HEK293T (cell line): ENCODE measurements at regions not wholly inside any gene's neighbourhood (a gene's known extent, or its start where the extent isn't known, plus 50 kb on each side); places are given as distances from the start of the nearest gene placed in this dataset.

ENCODE experiments used
- CTCF ChIA-PET: fragments of 350-600 bp; formaldehyde crosslinking; extraction: SDS; loops from one replicate; lab custom pipeline; 2021; ENCODE audit warnings: antibody characterized with exemption, inconsistent platforms; lab: Yijun Ruan, JAX
- POLR2A ChIA-PET: fragments of 350-600 bp; formaldehyde crosslinking; extraction: SDS; loops from one replicate; lab custom pipeline; 2020; ENCODE audit warnings: antibody characterized with exemption, inconsistent platforms; lab: Yijun Ruan, JAX
- DNase-seq: peaks from one replicate; pipeline ENCODE4 v3.0.0; 2012; ENCODE audit warnings: mixed read lengths; ENCODE audit errors: extremely low spot score
- ARNT ChIP-seq: fragments of 450-650 bp; IDR thresholded peaks from 2 replicates; pipeline ENCODE4 v1.6.1; 2017; ENCODE audit warnings: mild to moderate bottlenecking
- BHLHE40 ChIP-seq: fragments of 450-650 bp; IDR thresholded peaks from 2 replicates; pipeline ENCODE4 v1.6.1; 2016; ENCODE audit warnings: mild to moderate bottlenecking, moderate library complexity, borderline replicate concordance
- CTBP1 ChIP-seq: fragments of 450-650 bp; IDR thresholded peaks from 2 replicates; pipeline ENCODE4 v1.6.1; 2016; ENCODE audit warnings: borderline replicate concordance
- ELF4 ChIP-seq: fragments of 450-650 bp; IDR thresholded peaks from 2 replicates; pipeline ENCODE4 v1.6.1; 2017; ENCODE audit warnings: antibody characterized with exemption
- FOXA1 ChIP-seq: fragments of 450-650 bp; IDR thresholded peaks from 2 replicates; pipeline ENCODE4 v1.6.1; 2016; ENCODE audit warnings: mild to moderate bottlenecking
- FOXK2 ChIP-seq: fragments of 450-650 bp; IDR thresholded peaks from 2 replicates; pipeline ENCODE4 v1.6.1; 2016; ENCODE audit warnings: mild to moderate bottlenecking
- FOXM1 ChIP-seq: fragments of 450-650 bp; IDR thresholded peaks from 2 replicates; pipeline ENCODE4 v1.6.1; 2017; ENCODE audit warnings: mild to moderate bottlenecking, borderline replicate concordance
- HDGF ChIP-seq: fragments of 450-650 bp; IDR thresholded peaks from 2 replicates; pipeline ENCODE4 v1.6.1; 2017; ENCODE audit warnings: antibody characterized with exemption, borderline replicate concordance
- L3MBTL2 ChIP-seq: fragments of 450-650 bp; conservative IDR thresholded peaks from 2 replicates; pipeline ENCODE4 v1.6.1; 2016; ENCODE audit warnings: mild to moderate bottlenecking
- LEF1 ChIP-seq: fragments of 450-650 bp; IDR thresholded peaks from 2 replicates; pipeline ENCODE4 v1.6.1; 2017; ENCODE audit warnings: mild to moderate bottlenecking, borderline replicate concordance
- NFRKB ChIP-seq: fragments of 450-650 bp; IDR thresholded peaks from 2 replicates; pipeline ENCODE4 v1.6.1; 2016; ENCODE audit warnings: mild to moderate bottlenecking, moderate library complexity
- SP1 ChIP-seq: fragments of 450-650 bp; IDR thresholded peaks from 2 replicates; pipeline ENCODE4 v1.6.1; 2017
- SUZ12 ChIP-seq: fragments of 450-650 bp; IDR thresholded peaks from 2 replicates; pipeline ENCODE4 v1.6.1; 2016; ENCODE audit warnings: mild to moderate bottlenecking
- TARDBP ChIP-seq: fragments of 450-650 bp; IDR thresholded peaks from 2 replicates; pipeline ENCODE4 v1.6.1; 2016
- ZNF384 ChIP-seq: fragments of 450-650 bp; IDR thresholded peaks from 2 replicates; pipeline ENCODE4 v1.6.1; 2016
- TF ChIP-seq, protein P1 (sequence below): fragments of 450-650 bp; IDR thresholded peaks from 2 replicates; pipeline ENCODE4 v1.6.1; 2016

- no peak for TF ChIP-seq LEF1
- TF ChIP-seq NFRKB, result no peak
- TF ChIP-seq TARDBP, result no peak
- TF ChIP-seq L3MBTL2, result no peak
- no peak for TF ChIP-seq FOXA1
- no peak for TF ChIP-seq ARNT
- no peak for TF ChIP-seq FOXM1
- TF ChIP-seq, protein P1, sequence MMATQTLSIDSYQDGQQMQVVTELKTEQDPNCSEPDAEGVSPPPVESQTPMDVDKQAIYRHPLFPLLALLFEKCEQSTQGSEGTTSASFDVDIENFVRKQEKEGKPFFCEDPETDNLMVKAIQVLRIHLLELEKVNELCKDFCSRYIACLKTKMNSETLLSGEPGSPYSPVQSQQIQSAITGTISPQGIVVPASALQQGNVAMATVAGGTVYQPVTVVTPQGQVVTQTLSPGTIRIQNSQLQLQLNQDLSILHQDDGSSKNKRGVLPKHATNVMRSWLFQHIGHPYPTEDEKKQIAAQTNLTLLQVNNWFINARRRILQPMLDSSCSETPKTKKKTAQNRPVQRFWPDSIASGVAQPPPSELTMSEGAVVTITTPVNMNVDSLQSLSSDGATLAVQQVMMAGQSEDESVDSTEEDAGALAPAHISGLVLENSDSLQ, result no peak
- TF ChIP-seq SUZ12, result no peak
- TF ChIP-seq ZNF384, result no peak
- no peak for TF ChIP-seq ELF4
- TF ChIP-seq CTBP1, result no peak
- no peak for TF ChIP-seq HDGF
- TF ChIP-seq FOXK2, result no peak
- TF ChIP-seq BHLHE40, result no peak
- no peak for TF ChIP-seq SP1
- ChIA-PET POLR2A (no interaction called here), CTCF (no interaction called here)
- DNase-seq, result no peak
These were observed 557.4 kb downstream of the FLRT2 start for GRCh38 chr14:86087377-86087776.

DNA sequence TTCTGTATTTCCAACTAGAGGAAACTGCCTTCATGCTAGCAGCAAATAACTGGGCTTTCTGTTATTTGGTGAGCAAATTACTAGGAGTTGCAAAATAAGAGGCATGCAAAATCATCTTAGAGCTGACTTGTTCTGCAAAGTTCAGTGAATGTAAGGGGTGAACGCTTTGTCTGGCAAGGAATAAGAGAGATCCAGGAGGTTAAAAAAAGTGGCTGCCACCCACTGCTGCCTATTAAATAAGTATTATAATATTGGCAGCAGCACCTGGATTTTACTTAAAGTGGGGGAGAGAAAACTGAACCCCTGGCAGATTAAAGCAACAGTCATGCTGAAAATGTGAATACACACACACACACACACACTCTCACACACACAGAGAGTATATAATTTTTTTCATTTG, 557.0 kb downstream of the FLRT2 start:
- no peak for DNase-seq
- ChIA-PET CTCF (no interaction called here), POLR2A (no interaction called here)
- TF ChIP-seq NFRKB (no peak), ZNF384 (no peak), L3MBTL2 (no peak), ARNT (no peak), FOXK2 (no peak), TARDBP (no peak), FOXA1 (no peak), ELF4 (no peak), SUZ12 (no peak), CTBP1 (no peak), LEF1 (no peak)
- TF ChIP-seq, protein P1, result no peak

GRCh38 chr14:86084097-86084496, 554.2 kb downstream of the FLRT2 start:
- ChIA-PET CTCF (no interaction called here), POLR2A (no interaction called here)
- DNase-seq, result no peak
- TF ChIP-seq ARNT (no peak), CTBP1 (no peak), FOXK2 (no peak), BHLHE40 (no peak), ZNF384 (no peak), FOXM1 (no peak), LEF1 (no peak), ELF4 (no peak)

DNA sequence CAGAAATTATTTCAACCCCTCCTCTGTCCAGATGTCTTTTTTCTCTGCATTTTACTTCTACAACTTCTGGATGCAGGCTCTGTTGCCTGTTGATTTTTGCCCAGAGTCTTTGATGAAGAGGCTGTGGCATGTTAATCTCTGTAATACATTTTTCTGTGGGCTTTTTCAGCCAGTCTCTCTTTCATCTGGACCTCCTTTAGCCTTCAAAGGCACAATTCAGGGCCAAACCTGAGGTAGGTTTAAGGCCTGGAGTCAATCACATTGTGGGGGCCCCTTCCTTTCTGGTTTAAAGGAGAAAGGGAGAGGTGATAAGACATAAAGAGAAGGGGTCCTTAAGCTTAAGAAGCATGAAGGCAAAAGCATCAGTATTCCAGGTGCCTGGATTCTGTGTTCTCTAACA, 553.7 kb downstream of the FLRT2 start:
- ChIA-PET POLR2A (no interaction called here), CTCF (no interaction called here)
- TF ChIP-seq, protein P1, result no peak
- TF ChIP-seq FOXM1 (no peak), FOXK2 (no peak), NFRKB (no peak), BHLHE40 (no peak), FOXA1 (no peak), TARDBP (no peak), HDGF (no peak), ARNT (no peak), CTBP1 (no peak), ZNF384 (no peak), LEF1 (no peak), SP1 (no peak), SUZ12 (no peak), L3MBTL2 (no peak), ELF4 (no peak)
- no peak for DNase-seq

DNA sequence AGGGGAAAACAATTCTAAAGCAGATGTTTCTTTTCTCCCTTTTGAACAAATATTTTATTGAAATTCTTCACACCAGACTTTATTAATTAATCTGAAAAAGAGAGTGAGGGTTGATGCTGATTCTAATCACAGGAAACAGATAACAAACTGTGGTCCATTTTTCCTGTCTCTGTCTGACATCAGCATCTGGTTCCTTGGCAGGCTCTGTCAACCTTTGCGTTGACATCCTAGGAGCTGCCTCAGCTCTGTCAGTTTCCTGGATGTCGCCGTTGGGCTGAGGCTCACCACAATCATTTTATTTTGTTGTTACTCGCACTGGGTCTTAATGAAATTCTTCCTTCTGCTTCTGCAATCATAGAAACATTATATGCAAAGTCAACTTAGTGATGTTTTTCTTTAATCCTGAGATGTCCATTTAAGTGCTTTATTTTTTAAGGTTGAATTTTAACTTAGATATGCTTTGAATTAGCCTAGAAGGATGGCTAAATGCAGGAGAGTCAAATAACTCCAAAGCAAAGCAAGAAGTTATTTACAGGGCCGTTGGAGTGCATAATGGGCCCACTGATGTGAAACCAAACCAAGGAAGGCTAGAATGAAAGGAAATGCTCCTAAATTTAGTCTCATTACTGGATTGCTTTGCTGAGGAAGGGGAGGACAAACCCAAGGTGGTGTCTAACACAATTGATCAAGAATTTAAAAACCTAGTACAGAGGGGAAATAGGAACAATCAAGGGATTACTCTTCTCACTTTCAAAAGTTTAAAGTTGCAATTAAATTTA, 542.4 kb downstream of the FLRT2 start:
- POLR2A ChIA-PET, result no interaction called here

More for the DNA sequence above, 542.4 kb downstream of the FLRT2 start:
- TF ChIP-seq ARNT, result no peak
- no peak for TF ChIP-seq FOXK2
- TF ChIP-seq HDGF, result no peak
- no peak for TF ChIP-seq BHLHE40
- no peak for TF ChIP-seq CTBP1
- TF ChIP-seq FOXA1, result no peak
- no peak for TF ChIP-seq ELF4
- TF ChIP-seq TARDBP, result no peak
- no peak for TF ChIP-seq SP1
- TF ChIP-seq NFRKB, result no peak
- TF ChIP-seq, protein P1, result no peak
- CTCF ChIA-PET, result no interaction called here
- DNase-seq, result no peak
